OCI-LY3 (cell line): ENCODE measurements at regions not wholly inside any gene's neighbourhood (a gene's known extent, or its start where the extent isn't known, plus 50 kb on each side); places are given as distances from the start of the nearest gene placed in this dataset.

Experiments
- EZH2phosphoT487 ChIP-seq: fragments of 200-600 bp; shearing (Covaris generic); IDR thresholded peaks from 2 replicates; pipeline ENCODE4 v1.6.1; 2018; ENCODE audit warnings: antibody characterized with exemption, mixed run types, low read depth
- TF ChIP-seq, protein P1 (sequence below): fragments of 200-600, 300-600 bp; sonication (generic); IDR thresholded peaks from 2 replicates; pipeline ENCODE4 v1.5.1; 2014; ENCODE audit warnings: antibody characterized with exemption, low read length, low read depth

DNA sequence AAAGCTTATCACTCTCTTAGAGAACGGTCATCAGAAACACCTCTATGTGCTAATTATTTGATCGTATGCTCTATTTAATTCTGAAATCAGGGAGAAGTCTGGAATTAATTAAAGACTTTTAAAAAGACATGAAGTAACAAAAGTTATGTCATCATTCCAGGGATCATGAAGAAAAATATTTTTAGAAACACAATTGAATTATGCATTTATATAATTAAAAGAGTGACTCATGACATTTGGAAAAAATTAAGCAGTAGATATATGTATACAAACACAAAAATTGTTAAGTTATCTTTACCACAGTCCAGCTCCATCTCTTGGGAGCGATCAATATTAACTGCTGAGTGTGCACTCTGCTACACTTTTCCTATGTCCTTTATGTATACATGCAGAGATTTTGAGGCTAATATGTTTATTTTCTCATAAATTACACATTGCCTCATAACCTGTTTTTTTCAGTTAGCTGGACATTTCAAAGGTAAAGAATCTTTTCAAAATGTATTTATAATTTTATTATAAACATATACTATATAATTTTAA, 717.7 kb downstream of the GBE1 start:
- TF ChIP-seq, protein P1, sequence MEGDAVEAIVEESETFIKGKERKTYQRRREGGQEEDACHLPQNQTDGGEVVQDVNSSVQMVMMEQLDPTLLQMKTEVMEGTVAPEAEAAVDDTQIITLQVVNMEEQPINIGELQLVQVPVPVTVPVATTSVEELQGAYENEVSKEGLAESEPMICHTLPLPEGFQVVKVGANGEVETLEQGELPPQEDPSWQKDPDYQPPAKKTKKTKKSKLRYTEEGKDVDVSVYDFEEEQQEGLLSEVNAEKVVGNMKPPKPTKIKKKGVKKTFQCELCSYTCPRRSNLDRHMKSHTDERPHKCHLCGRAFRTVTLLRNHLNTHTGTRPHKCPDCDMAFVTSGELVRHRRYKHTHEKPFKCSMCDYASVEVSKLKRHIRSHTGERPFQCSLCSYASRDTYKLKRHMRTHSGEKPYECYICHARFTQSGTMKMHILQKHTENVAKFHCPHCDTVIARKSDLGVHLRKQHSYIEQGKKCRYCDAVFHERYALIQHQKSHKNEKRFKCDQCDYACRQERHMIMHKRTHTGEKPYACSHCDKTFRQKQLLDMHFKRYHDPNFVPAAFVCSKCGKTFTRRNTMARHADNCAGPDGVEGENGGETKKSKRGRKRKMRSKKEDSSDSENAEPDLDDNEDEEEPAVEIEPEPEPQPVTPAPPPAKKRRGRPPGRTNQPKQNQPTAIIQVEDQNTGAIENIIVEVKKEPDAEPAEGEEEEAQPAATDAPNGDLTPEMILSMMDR, result no peak
- TF ChIP-seq EZH2phosphoT487, result no peak
